ENCODE measurements at regions not wholly inside any gene's neighbourhood (a gene's known extent, or its start where the extent isn't known, plus 50 kb on each side); places are given as distances from the start of the nearest gene placed in this dataset.

- TF ChIP-seq CTCF (IDR thresholded peaks at IDR 0.05), result no peak
- no peak for TF ChIP-seq ZFX (IDR thresholded peaks at IDR 0.05; ENCODE audit: borderline replicate concordance)
Measured at GRCh38 chr6:160933256-160933655, 58.3 kb upstream of the MAP3K4 start.
